ENCODE measurements at regions not wholly inside any gene's neighbourhood (a gene's known extent, or its start where the extent isn't known, plus 50 kb on each side); places are given as distances from the start of the nearest gene placed in this dataset.

DNA sequence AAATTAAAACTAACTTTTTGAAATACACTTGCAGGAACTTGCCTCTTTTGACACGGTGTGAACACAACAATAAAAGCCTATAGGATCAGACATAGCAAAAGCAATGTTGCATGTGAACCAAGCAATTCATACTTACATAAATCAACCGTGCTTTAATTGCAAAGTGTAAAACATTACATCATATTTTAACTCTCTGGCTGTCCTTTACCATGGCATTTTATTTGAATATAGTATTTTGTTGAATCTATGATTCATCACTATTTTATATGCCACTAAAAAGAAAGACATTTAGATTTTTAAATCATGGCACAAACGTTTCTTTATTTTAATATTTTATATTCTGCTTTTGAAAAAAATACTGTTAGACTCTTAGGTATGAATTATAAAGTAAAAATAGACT lies 757.0 kb upstream of the KCND2 start:
- in situ Hi-C loops (cut with MboI; ENCODE audit: low pct_unique_long_range_greater_than_20kb, low sequenced_read_pairs, unreplicated experiment) = no loop called here
- DNase-seq (ENCODE audit: low spot score) = no peak
- TF ChIP-seq, protein P1, sequence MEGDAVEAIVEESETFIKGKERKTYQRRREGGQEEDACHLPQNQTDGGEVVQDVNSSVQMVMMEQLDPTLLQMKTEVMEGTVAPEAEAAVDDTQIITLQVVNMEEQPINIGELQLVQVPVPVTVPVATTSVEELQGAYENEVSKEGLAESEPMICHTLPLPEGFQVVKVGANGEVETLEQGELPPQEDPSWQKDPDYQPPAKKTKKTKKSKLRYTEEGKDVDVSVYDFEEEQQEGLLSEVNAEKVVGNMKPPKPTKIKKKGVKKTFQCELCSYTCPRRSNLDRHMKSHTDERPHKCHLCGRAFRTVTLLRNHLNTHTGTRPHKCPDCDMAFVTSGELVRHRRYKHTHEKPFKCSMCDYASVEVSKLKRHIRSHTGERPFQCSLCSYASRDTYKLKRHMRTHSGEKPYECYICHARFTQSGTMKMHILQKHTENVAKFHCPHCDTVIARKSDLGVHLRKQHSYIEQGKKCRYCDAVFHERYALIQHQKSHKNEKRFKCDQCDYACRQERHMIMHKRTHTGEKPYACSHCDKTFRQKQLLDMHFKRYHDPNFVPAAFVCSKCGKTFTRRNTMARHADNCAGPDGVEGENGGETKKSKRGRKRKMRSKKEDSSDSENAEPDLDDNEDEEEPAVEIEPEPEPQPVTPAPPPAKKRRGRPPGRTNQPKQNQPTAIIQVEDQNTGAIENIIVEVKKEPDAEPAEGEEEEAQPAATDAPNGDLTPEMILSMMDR (IDR thresholded peaks at IDR 0.05; ENCODE audit: extremely low read depth, insufficient read depth, missing control alignments) = no peak

DNA sequence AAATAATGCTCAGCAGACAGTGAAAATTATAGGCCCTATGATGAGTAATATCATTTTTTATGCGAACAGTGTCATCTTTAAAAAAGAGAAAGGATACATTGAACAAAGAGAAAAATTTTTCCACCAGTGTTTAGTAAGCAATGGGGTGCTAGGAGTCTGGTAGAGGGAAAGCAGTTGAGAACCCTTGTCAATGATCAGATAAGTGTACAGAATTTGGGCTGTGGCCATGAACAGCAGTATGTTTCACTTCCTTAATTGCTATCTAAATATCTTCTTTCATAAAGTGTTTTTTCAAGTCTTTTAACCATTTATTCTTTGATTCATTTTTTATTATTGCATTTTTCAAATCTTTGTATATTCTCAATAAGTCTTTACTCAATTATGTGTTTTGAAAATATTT lies 750.7 kb upstream of the KCND2 start:
- no peak for DNase-seq (ENCODE audit: low spot score)
- TF ChIP-seq, protein P1 (IDR thresholded peaks at IDR 0.05; ENCODE audit: extremely low read depth, insufficient read depth, missing control alignments) = no peak
- in situ Hi-C loops (cut with MboI; ENCODE audit: low pct_unique_long_range_greater_than_20kb, low sequenced_read_pairs, unreplicated experiment) = no loop called here

DNA sequence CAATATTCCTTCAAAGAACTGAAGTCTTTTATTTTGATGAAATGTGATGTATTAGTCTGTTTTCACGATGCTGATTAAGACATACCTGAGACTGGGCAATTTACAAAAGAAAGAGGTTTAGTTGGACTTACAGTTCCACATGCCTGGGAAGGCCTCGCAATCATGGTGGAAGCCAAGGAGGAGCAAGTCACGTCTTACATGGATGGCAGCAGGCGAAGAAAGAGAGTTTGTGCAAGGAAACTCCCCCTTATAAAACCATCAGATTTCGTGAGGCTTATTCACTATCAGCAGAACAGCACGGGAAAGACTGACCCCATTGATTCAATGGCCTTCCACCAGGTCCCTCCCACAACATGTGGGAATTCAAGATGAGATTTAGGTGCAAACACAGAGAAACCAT lies 750.3 kb upstream of the KCND2 start:
- in situ Hi-C loops (cut with MboI; ENCODE audit: low pct_unique_long_range_greater_than_20kb, low sequenced_read_pairs, unreplicated experiment) = no loop called here
- no peak for DNase-seq (ENCODE audit: low spot score)
- TF ChIP-seq, protein P1 (IDR thresholded peaks at IDR 0.05; ENCODE audit: extremely low read depth, insufficient read depth, missing control alignments) = no peak

DNA sequence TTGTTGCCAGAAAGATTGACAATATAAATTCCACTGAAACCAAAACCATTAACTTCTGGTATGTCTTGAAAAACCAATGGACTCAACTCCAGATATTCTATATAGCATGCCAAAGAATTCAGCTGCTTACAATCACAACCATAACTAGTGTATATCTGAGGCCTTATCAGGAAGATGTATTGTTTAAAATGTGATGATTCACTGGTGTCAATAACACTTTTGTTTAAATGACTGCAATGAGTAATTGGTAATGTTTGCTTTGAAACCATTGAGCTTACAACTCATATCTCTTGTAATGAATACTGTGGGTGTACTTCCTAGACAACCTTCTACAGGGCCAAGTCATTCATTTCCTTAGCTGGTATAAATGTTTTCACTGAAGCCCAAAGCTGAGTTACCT lies 727.9 kb upstream of the KCND2 start:
- in situ Hi-C loops (cut with MboI; ENCODE audit: low pct_unique_long_range_greater_than_20kb, low sequenced_read_pairs, unreplicated experiment) = no loop called here
- DNase-seq (ENCODE audit: low spot score) = no peak
- TF ChIP-seq, protein P1 (IDR thresholded peaks at IDR 0.05; ENCODE audit: extremely low read depth, insufficient read depth, missing control alignments) = no peak

DNA sequence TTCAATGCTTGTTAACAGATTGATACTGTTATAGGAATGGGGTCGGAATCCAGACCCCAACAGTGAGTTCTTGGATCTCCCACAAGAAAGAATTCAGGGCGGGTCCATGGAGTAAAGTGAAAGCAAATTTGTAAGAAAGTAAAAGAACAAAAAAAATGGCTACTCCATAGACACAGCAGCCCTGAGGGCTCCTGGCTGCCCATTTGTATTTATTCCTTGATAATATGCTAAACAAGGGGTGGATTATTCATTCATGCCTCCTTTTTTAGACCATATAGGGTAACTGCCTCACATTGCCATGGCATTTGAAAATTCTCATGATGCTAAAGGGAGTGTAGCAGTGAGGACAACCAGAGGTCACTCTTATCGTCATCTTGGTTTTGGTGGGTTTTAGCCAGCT lies 717.2 kb upstream of the KCND2 start:
- in situ Hi-C loops (cut with MboI; ENCODE audit: low pct_unique_long_range_greater_than_20kb, low sequenced_read_pairs, unreplicated experiment) = no loop called here
- no peak for DNase-seq (ENCODE audit: low spot score)
- TF ChIP-seq, protein P1 (IDR thresholded peaks at IDR 0.05; ENCODE audit: extremely low read depth, insufficient read depth, missing control alignments) = no peak

DNA sequence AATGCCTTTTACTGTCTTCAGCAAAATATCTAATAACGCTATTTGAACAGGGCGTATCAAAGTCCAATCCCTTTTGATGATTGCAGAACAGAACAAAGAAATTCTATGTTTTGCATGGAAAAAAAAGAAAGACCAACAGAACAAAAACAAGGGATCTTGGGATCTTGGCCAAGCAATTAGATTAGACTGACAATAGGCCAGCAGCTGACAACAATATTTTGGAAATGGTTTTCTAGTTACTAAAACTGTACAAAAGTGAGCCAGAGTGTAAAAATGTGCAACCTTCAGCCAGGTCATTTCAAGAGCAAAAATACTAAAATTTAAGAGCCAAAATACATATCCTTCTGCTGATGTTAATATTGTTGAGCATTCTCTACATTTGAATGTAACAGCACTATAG lies 716.5 kb upstream of the KCND2 start:
- TF ChIP-seq, protein P1 (IDR thresholded peaks at IDR 0.05; ENCODE audit: extremely low read depth, insufficient read depth, missing control alignments) = no peak
- no peak for DNase-seq (ENCODE audit: low spot score)
- in situ Hi-C loops (cut with MboI; ENCODE audit: low pct_unique_long_range_greater_than_20kb, low sequenced_read_pairs, unreplicated experiment) = no loop called here

DNA sequence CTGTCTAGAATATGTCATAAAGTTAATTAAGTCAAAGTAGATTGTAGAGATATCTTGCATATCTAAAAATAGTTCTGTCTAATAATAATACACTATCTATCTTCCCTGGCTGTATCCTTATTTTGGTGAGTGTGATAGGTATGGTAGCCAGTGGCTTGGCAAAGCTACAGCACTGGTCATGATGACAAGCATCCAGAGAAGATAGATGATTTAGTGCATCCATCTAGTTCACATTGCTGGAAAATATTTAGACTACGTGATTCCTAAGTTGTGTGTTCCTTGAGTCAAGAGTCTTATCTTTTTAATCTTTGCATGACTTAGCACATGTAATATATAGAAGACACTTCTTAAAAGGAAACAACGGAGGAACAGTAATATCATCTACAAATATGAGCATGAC lies 711.2 kb upstream of the KCND2 start:
- in situ Hi-C loops (cut with MboI; ENCODE audit: low pct_unique_long_range_greater_than_20kb, low sequenced_read_pairs, unreplicated experiment) = no loop called here
- no peak for DNase-seq (ENCODE audit: low spot score)
- TF ChIP-seq, protein P1 (IDR thresholded peaks at IDR 0.05; ENCODE audit: extremely low read depth, insufficient read depth, missing control alignments) = no peak

Measured in GM13977 (cell line).